HG03520 (cell line): ENCODE measurements at regions not wholly inside any gene's neighbourhood (a gene's known extent, or its start where the extent isn't known, plus 50 kb on each side); places are given as distances from the start of the nearest gene placed in this dataset.

Source experiments
- ATAC-seq: cut with Tn5 transposase; IDR thresholded peaks from one replicate; pipeline ENCODE4 v1.9.1; 2021; ENCODE audit warnings: mild to moderate bottlenecking, moderate library complexity; ENCODE audit not compliant: unreplicated experiment

DNA sequence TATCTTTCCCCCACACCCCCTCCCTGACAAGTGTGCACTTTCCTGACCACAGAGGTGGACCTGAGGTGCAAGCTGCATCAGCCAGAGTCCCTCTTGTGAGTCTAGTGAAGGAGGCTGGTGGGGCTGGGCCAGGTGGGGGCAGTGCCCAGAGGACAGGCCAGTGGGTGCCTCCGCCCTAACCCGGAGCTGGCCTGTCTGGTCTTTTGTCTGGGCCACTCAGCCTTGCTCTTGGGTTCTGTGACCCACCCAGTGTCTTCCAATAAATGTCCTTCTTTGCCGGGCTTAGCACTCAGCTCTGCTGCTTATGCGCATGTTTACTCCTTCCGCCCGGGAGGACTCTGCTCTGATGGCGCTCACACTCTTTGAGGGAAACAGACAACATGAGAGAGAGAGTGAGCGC is 526.2 kb downstream of the TBC1D22A start:
- no peak for ATAC-seq

GRCh38 chr22:47287516-47287915 is 525.1 kb downstream of the TBC1D22A start:
- no peak for ATAC-seq

DNA sequence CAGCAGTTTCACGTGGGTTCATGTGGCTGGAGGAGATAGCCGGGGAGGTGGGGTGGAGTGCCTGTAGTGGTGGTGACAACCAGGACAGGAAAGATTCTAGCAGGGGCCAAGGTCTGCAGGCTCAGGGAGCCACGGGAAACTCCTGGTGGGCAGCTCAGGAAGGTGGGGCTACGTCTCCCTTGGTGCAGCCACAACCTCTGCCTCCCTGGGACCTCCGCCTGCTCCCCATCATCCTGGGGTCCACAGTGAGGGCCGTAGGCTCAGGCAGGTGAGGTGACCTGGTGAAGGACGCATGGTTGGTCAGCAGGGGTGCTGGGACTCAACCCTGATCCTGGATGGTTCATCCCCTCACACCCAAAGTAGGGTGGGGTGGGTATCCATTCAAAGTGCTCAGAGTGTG is 524.1 kb downstream of the TBC1D22A start:
- no peak for ATAC-seq

DNA sequence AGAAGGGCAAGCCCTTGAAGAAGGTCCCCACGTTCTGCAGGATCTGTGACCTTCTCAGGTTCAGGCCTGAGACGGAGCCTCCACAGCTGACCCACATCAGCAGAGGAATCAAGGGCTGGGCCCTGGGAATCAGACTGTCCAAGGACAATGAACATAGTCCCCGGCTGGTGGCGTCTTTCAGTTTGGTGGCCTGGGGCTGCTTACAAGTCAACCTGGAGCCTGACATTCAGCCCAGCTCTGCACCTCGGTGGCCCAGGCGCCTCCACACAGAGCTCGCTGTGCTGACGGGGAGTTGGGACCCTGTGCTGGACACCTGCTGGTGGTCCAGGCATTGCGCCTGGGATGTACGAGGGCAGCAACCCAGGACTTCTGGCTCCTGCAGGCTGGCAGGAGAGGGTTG is 523.5 kb downstream of the TBC1D22A start:
- no peak for ATAC-seq

DNA sequence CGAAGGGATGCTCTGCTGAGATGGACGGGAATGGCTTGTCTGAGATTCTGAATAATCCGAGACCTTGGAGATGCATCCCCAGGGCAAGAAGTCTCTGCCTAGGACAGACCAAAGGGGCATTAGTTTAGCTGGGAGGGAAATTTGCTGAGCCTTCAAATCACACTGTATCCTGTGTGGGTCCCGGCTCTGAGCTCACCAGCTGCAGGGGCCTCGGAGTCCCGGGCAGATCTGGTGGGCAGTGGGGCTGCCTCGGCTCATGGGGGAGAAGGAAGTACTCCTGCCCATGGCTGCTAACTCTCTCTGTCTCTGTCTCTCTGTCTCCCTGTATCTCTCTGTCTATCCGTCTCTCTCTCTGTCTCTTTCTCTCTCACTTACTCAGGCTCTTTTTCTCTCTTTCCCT is 522.4 kb downstream of the TBC1D22A start:
- ATAC-seq: no peak

DNA sequence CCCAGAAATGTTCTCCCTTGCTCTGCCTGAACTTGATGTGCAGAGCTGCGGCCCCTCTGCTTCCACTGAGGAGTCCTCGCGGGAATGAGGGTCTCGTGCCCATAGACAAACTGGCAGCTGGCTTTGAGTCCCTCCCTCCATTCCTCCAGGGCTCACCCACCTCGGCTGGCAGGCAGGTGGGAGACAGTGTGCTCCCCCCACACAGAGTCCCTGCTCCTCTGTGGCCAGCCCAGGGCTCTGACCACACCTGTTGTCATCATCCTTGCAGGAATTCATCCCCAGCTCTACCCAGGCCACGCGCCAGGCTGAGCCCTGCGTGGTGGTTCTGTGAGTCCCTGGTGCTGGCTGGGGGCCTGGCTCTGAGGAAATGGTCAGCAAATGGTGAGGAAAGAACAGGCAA is 521.9 kb downstream of the TBC1D22A start:
- no peak for ATAC-seq

- no peak for ATAC-seq
These were observed 521.3 kb downstream of the TBC1D22A start for GRCh38 chr22:47283616-47284270.

DNA sequence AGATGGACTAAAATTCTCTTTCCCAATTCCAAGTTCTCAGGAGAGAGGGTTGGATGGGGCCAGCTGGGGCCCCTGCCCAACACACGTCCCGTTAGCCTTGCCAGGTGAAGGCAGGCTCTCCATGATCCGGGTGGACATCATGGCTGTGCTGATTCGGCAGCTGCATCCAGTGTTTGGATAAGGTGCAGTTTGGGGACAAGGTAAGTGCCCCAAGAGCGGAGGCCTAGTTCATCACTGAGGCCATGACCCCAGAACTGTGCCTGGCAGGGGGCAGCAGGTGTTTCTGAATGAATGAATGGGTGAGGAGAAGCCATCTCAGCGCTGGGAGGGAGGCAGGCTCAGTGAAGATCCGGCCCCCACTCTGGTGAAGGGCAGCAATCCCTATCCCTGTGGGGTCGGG is 520.4 kb downstream of the TBC1D22A start:
- no peak for ATAC-seq

DNA sequence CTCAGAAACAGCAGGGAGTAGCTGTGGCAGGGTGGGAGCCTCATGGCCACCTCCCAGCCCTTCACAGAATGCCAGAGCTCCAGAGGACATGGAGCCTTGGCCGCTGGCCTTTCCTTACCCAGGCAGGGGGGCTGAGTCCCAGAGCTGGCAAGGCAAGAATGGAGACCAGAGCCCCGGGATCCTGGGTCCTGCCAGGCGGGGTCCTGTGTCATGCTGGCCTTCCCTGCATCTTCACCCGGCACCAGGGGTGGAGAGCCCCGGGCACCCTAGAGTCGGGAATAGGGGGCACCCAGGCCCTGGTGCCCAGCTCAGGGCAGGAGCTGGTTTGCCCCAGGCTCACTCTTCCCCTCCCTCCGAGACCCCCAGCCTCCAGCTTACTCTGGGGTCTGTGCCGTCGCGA is 519.9 kb downstream of the TBC1D22A start:
- no peak for ATAC-seq

DNA sequence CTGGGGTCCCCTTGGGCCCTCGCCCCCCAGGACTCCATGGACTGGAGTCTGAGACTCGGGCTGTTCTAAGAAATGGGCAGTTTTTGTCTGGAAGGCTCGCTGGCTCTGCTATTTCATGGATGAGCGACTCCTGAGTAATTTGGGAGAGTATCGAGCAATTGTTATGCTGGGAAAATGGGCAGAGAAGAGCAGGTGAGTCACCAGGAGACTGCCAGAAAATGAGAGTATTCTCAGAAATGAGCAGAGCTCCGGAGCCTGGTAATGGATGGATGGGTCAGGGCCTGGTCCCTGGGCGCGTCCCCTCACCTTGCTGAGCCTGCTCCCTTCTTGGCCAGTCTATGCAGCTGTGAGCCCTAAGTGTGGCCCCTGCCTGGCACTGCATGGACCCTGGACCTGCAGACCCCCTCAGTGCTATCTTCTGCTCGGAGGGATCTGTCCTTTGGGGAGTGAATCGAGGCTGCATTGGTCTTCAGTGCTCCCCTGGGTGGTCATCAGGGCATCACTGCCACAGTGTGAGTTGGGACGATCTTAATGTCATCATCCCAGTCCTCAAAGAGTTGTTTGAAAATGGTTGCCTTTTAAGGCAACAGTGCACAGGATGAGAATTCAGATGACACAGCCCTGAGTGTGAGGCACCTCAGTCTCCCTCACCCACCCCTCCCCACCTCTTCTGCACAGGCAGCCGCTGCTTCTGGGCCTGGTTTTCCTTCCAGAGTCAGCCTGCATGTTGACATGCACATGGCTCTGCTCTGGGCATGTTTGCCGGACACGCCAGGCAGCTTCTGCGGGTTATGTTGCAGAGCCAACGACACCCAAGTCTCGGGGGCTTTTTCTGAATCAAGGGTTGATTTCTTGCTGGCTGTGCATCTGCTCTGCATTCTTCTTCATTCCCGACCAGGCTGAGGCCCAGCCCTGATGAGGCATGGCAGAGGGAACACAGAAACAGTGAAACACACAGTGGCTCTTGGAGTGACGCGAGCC is 519.0 kb downstream of the TBC1D22A start:
- no peak for ATAC-seq

DNA sequence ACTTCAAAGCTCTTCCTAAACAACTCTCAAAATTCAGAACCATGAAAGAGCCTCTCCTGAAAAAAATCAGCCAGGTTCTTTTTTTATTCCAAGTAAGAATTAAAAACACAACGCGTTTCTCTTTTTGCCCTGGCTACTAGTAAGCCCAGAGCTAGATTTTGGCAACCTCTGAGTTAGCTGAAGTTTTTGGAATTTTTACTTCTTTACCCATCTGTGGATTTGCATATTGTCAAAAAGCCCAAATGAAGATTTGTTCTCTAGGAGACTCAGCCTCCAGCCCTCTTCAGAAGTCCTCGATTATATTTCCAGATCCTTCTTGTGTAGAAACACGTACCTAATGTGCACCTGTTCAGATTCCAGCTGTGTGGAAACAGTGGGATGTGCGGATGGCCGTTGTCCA is 517.9 kb downstream of the TBC1D22A start:
- no peak for ATAC-seq

- no peak for ATAC-seq
These were observed 517.3 kb downstream of the TBC1D22A start for GRCh38 chr22:47279746-47280145.

GRCh38 chr22:47279337-47279736 is 516.9 kb downstream of the TBC1D22A start:
- no peak for ATAC-seq

DNA sequence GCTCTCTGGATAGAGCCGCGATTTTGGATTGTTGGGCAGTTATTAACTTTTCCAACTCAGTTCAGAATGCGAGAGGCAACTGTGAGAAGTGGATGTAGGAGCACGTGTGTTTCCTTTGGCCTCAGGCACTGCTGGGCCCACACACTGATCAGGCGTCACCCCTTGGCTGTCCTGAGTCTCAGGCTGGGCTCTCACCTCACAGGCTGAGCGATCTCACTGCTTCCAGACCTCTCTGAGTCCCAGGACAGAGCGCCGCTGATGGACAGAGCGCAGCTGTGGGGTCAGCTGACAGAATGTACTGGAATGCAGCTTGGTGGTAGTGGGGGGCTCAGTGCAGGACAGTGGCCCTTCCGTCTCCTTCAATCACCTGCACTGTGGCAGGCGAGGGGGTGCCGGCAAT is 516.2 kb downstream of the TBC1D22A start:
- no peak for ATAC-seq

- ATAC-seq: no peak
These were observed 515.1 kb downstream of the TBC1D22A start for GRCh38 chr22:47277531-47277930.

- ATAC-seq: no peak
These were observed 514.5 kb downstream of the TBC1D22A start for GRCh38 chr22:47276991-47277390.

DNA sequence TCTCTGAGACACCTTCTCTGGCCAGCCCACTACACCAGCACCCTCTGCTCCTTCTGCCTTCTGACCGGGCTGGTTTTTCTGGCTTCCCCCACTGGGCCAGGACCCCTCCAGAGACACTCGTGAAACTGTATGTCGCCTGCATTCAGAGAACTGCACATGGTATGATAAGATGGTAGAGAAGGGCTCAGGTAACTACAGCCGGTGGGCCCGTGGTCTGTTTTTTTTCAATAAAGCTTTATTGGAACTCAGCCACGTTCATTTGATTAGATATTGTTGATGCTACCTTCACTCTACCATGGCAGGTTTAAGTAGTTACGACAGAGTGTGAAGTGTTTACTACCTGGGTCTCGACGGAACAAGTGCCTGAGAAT is 514.0 kb downstream of the TBC1D22A start:
- ATAC-seq: no peak

DNA sequence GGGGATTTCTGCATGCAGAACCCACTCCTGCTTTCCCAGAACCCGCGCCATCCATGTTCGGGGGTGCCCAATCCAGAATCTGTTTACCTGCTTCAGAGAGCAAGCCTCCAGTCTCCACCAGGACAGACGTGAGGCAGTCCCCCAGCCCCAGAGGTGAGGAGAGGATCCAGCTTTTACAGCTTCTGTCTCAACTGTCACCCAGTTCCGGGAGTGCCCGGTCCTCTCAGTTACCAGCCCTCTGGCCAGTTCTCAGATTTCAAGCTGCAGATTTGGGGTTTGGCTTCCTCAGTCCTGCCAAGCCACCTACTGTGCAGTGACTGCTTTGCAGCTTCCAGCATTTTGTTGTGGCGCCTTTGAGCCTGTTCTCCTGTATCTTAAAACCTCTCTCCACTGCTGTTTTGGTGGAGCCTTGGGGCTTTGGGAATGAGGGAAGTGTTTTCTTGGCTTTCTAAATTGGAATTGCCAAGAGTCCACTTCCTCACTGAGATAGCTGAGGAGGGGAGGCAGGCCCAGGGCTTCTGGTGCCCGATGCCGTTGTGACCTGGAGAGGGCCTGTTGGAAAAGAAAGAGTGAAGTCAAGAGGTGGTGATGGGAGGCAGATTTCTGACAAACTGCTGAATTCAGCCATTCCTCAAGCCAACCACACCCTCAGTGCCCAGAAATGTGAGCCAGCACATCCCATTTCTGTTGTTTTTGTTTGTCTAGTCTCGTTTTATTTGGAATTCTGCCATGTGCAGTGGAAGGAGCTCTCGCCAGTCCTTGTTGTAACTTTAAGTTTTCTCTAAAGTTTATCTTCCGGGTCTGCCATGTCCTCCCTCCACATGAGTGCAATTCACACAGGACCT is 513.4 kb downstream of the TBC1D22A start:
- no peak for ATAC-seq

DNA sequence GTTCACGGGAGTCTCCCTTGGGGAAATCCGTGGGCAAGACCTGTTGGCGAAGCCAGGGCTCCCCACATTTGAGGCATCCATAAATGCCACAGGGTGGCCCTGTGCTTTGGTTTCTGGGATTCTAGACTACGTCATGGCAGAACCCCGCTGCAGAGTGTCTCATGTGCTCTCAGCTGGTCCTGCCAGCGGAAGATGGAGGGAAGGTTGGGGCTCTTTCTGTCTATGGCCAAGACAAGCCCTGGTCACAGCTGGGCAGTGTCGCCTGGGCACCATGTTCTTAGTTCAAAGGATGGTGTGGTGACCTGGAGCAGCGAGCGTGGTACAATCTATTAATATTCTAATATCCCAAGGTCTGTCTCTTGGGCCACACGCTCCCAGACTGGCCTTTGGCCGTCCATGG is 511.7 kb downstream of the TBC1D22A start:
- no peak for ATAC-seq

DNA sequence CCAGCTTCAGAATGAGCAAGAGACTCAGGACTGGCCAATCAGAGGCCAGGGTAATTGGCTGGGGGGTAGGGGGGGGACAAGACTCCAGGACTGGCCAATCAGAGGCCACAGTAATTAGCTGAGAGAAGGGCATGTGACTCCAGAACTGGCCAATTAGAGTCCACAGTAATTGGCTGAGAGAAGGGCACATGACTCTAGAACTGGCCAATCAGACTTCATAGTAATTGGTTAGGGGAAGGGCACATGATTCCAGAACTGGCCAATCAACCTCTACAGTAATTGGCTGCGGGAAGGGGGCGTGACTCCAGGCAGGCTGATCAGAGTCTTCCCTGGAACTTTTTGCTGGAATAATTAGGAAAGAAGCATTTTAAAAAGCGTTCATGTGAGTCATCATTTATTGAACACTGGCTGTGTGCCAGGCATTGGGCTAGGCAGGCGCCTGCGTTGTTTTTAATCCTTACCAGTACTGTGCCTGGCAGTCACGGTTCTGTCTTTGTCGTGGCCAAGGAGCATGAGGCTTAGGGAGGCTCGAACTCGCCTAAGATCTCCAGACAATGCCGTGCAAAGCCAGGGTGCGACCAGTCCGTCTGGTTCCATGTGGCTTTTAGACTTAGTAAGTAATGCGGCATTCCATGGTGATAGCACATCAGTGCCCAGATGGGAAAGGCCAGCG is 508.1 kb downstream of the TBC1D22A start:
- no peak for ATAC-seq
